Activated naive CD8-positive, alpha-beta T cell (primary cell): ENCODE measurements at regions not wholly inside any gene's neighbourhood (a gene's known extent, or its start where the extent isn't known, plus 50 kb on each side); places are given as distances from the start of the nearest gene placed in this dataset.

Source experiments
- H3K27ac Mint-ChIP-seq: one replicate; pipeline ENCODE4 v1.8.0; 2021; ENCODE audit warnings: mixed read lengths
- H3K27me3 Mint-ChIP-seq: one replicate; pipeline ENCODE4 v1.8.0; 2021; ENCODE audit warnings: mixed read lengths
- H3K36me3 Mint-ChIP-seq: one replicate; pipeline ENCODE4 v1.8.0; 2021; ENCODE audit warnings: mixed read lengths
- H3K4me1 Mint-ChIP-seq: one replicate; pipeline ENCODE4 v1.8.0; 2021; ENCODE audit warnings: low read depth, mixed read lengths
- H3K4me3 Mint-ChIP-seq: one replicate; pipeline ENCODE4 v1.8.0; 2021; ENCODE audit warnings: mild to moderate bottlenecking, mixed read lengths
- H3K9me3 Mint-ChIP-seq: one replicate; pipeline ENCODE4 v1.8.0; 2021; ENCODE audit warnings: low read depth, mixed read lengths

DNA sequence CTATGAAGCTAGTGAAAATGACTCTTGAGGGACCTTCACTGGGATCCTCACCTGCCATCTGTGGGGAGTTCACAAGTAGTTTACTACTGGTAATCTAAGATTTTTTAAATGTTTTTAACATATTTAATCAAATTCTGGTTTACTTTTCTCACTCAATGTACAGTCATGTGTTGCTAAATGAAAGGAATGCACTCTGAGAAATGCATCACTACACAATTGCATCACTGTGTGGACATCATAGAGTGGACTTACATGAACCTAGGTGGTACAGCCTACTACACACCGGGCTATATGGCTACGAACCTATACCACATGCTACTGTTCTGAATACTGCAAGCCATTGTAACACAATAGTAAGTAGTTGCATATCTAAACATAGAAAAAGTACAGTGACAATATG lies 528.0 kb downstream of the BCL11A start:
- peaks cover 1% of the 10 kb centered on the region for H3K27me3 Mint-ChIP-seq
- no peak overlapping the region for H3K27ac Mint-ChIP-seq
- no peak overlapping the region for H3K4me3 Mint-ChIP-seq
- H3K9me3 Mint-ChIP-seq, result peaks cover 1% of the 10 kb centered on the region
- H3K4me1 Mint-ChIP-seq, result peaks cover 27% of the 10 kb centered on the region
- H3K36me3 Mint-ChIP-seq, result no peaks in the 10 kb centered on the region

DNA sequence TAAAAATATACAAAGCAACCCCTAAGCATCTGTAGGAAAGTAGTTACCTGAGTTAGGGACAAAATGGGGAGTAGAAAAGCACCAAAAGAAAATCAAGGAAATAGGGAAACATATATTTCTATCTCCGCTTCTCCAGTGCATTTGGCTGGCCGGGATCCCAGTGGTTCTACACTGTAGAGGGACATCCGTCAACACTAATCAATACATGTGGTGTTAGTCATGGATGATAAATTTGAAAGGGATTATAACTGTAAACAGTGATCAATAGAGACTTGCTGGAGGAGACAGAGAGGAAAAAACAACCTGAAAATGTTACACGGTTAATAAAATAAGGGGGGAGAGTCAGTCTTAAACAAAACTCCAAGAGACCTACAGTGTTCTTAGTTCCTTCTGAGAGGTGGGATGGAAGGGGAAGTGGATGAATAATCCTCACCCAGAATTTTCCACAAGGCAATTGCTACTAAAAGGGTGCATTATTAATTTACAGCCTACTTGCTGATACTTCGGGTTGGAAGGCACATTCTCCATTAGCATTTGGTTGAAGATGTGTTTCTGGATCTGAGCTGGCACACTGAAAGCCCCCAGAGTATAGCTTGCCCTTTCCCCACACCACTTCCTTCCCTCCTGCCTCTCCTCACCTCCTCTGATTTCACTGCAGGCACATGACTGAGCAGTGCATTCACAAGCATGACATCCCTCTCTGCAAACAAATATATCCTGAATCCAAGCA lies 530.0 kb downstream of the BCL11A start:
- Mint-ChIP-seq H3K36me3 (peaks cover 4% of the 10 kb centered on the region), H3K9me3 (peaks cover 1% of the 10 kb centered on the region), H3K4me1 (peaks cover 16% of the 10 kb centered on the region), H3K27ac (no peak overlapping the region), H3K4me3 (no peak overlapping the region), H3K27me3 (peaks cover 1% of the 10 kb centered on the region)

DNA sequence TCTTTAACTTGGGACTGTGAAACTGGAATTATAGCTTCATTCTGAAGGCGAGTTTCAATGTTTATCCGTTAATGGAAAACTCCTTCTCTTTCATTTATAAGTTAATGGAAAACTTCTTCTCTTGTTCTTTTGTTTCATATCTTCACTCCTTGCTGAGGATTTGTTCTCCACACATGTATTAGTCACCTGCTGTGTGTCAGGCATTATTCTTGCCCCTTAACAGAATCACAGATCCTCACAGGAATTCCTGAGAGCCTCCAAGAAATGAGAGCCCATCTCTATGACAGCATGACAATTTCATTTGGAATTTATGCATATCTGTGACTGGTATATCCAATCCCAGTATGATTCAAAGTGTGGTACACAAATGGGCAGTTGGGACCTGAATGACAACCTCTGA lies 545.8 kb downstream of the BCL11A start:
- Mint-ChIP-seq H3K4me1 (no peaks in the 10 kb centered on the region), H3K4me3 (no peak overlapping the region), H3K36me3 (no peaks in the 10 kb centered on the region), H3K27ac (no peak overlapping the region), H3K9me3 (no peaks in the 10 kb centered on the region), H3K27me3 (no peaks in the 10 kb centered on the region)

DNA sequence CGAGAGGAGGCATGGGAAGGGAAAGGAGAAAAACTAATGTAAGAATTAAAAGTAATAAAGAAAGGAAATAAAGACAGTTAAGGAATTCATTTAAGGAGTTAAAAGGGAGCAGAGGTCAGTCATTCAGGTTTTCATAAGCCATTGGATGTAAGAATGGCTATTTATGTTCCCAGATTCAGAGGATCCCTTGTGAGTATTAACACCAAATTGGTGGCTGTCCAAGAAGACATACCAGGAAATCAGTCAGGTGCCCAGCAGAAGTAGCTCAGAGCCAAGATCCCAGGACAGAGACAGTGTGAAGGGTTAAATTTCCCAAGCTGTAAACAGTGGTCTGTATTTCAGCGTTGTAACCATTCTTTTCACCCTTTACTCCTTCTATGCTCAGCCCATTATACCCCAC lies 550.4 kb downstream of the BCL11A start:
- Mint-ChIP-seq H3K4me3 (no peak overlapping the region), H3K27me3 (no peaks in the 10 kb centered on the region), H3K27ac (no peak overlapping the region), H3K4me1 (no peaks in the 10 kb centered on the region), H3K36me3 (no peaks in the 10 kb centered on the region), H3K9me3 (no peaks in the 10 kb centered on the region)

DNA sequence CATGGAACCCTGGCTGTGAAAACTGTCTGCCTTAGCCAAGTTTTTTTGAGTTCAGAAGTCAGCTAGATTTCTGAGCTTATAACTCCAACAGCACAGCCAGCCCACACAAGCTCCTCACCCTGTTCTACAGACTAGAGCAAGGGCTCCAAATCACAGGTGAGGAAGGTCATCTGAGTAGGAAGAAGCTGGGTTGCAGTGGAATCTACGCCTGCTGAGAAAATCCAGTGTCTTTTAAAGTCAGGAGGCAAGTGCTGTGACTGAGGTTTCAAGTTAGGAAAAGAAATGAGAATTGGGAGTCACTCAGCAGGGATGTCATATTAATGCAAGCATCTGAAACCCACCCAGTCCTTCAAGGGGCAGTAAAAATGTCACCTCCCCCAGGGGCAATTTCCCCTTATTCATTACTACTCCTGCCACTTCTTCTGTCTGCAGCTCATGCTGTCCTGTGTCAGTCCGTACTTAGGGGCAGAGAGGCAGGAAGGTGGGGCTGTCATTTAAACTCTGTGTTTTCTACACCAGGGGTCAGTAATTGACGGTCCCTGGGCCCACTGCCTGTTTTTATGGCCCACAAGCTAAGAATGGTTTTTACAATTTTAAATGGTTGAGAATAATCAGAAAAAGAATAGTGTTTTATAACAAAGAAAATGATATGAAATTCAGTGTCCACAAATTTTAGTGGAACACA lies 551.1 kb downstream of the BCL11A start:
- no peaks in the 10 kb centered on the region for H3K27me3 Mint-ChIP-seq
- no peaks in the 10 kb centered on the region for H3K9me3 Mint-ChIP-seq
- no peak overlapping the region for H3K4me3 Mint-ChIP-seq
- H3K4me1 Mint-ChIP-seq, result no peaks in the 10 kb centered on the region
- H3K27ac Mint-ChIP-seq, result no peak overlapping the region
- H3K36me3 Mint-ChIP-seq, result no peaks in the 10 kb centered on the region

DNA sequence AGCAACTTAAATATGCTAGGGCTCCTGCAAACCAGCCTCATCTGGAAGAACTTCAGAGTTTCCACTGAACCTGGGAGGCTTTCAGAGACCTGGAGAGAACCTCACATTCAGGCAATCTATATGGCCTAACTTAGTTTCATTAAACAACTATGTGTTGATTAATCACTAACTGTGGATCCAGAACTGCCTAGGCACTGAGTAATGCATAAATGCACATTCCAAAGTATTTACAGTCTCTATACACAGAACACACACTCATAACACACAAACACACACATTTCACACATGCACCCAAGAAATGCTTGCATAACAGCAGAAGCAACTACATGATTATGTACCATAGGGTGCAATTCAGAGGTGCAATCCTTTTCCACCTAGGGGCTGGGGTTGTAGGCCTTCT lies 552.8 kb downstream of the BCL11A start:
- no peaks in the 10 kb centered on the region for H3K27me3 Mint-ChIP-seq
- no peaks in the 10 kb centered on the region for H3K9me3 Mint-ChIP-seq
- no peak overlapping the region for H3K27ac Mint-ChIP-seq
- H3K4me1 Mint-ChIP-seq, result no peaks in the 10 kb centered on the region
- no peak overlapping the region for H3K4me3 Mint-ChIP-seq
- H3K36me3 Mint-ChIP-seq, result no peaks in the 10 kb centered on the region

DNA sequence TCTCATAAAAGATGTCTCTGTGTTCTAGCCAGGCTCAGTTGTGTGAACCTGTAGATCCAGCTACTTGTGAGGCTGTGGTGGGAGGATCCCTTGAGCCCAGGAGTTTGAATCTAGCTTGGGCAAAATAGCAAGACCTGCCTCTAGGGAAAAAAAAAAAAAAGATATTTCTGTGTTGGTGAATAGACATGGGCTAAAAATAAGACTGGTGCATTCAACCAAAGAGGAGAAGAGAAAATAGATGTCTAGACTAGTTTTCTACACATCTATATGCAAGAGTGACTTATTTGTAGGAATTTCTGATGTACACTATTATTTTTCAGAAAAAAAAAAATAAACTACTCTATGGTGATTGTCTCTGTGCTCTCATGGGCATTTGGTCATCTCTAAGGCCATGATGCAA lies 555.1 kb downstream of the BCL11A start:
- no peaks in the 10 kb centered on the region for H3K36me3 Mint-ChIP-seq
- H3K27ac Mint-ChIP-seq, result no peak overlapping the region
- no peaks in the 10 kb centered on the region for H3K9me3 Mint-ChIP-seq
- H3K4me1 Mint-ChIP-seq, result no peaks in the 10 kb centered on the region
- no peak overlapping the region for H3K4me3 Mint-ChIP-seq
- no peaks in the 10 kb centered on the region for H3K27me3 Mint-ChIP-seq

DNA sequence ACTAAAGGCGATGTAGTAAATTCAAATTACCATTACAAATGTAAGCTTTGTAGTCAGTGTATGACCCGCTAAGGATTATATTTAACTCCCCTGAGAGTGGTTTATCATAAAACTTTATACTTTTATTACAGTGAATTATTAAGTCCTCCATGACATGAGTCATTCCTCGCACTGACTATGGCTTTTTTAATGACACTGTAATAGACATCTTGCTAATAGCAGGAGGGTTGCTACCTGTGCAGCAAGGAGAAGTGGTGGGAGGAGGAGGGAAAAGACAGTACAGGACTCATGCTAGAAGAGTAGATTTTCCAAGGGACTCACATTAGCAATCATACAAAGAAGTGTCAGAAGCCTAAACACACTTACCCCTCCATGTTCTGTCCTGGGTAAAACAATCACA lies 556.1 kb downstream of the BCL11A start:
- no peaks in the 10 kb centered on the region for H3K27me3 Mint-ChIP-seq
- H3K27ac Mint-ChIP-seq, result no peak overlapping the region
- no peak overlapping the region for H3K4me3 Mint-ChIP-seq
- H3K9me3 Mint-ChIP-seq, result no peaks in the 10 kb centered on the region
- H3K36me3 Mint-ChIP-seq, result no peaks in the 10 kb centered on the region
- H3K4me1 Mint-ChIP-seq, result no peaks in the 10 kb centered on the region

DNA sequence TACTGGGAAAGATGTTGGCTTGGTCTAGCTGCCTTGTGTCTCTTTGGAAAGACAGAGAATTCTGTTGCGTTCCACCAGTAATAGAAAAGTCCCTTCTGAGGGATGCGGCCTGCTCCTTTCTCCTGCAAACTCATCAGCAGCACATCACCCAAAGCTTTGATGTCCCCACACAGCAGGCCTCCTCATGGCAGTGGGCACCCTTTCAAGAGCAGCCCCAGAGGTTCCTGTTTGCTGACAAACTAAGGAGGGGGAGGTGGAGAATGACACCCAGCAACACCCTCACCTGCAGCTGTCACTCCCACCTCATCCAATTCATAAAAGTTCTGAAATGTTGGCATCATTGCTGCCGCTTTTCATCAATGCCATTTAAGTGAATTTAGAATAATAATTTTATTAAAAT lies 556.6 kb downstream of the BCL11A start:
- H3K4me3 Mint-ChIP-seq, result no peak overlapping the region
- H3K9me3 Mint-ChIP-seq, result no peaks in the 10 kb centered on the region
- H3K27me3 Mint-ChIP-seq, result no peaks in the 10 kb centered on the region
- no peak overlapping the region for H3K27ac Mint-ChIP-seq
- H3K4me1 Mint-ChIP-seq, result no peaks in the 10 kb centered on the region
- H3K36me3 Mint-ChIP-seq, result no peaks in the 10 kb centered on the region

DNA sequence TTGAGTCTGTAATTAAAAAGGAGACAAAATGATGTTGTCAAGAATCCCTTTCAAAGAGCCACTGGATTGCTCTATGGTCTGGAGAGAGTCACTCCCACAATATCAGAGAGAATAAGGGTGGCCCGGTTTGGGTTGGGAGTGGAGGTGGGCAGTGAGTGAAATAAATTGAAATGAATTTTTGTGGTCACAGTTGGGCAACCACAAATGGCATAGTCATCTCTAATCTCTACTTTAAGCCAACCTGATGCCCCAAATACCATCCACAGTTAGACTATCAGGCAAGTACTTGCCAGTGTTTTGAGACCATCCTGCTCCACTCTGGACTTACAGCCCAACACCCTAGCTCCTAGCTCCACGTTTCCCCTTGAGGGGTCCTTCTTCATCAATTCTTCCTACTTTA lies 559.7 kb downstream of the BCL11A start:
- Mint-ChIP-seq H3K9me3 (no peaks in the 10 kb centered on the region), H3K4me3 (no peak overlapping the region), H3K4me1 (no peaks in the 10 kb centered on the region), H3K27ac (no peak overlapping the region), H3K36me3 (no peaks in the 10 kb centered on the region), H3K27me3 (no peaks in the 10 kb centered on the region)

DNA sequence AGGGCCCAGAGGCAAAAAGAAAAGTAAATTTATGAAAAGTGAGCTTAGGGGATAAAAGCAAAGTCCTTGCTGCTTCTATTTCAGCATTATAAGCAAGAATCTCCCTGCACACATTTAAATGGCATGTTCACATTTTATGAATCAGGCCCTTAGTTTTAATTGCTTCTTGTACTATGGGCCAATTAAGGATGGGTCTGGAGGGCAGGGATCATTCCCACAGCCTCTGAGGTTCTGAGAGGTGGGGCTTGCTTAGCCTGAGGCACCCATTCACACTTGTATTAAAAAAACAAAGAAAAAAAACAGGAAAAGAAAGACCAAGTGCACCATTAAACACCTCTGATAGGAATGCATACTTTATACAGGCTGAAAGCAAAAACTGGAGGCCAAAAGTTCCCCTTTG lies 565.1 kb downstream of the BCL11A start:
- Mint-ChIP-seq H3K9me3 (no peaks in the 10 kb centered on the region), H3K27me3 (no peaks in the 10 kb centered on the region), H3K27ac (no peak overlapping the region), H3K4me1 (no peaks in the 10 kb centered on the region), H3K4me3 (no peak overlapping the region), H3K36me3 (no peaks in the 10 kb centered on the region)

DNA sequence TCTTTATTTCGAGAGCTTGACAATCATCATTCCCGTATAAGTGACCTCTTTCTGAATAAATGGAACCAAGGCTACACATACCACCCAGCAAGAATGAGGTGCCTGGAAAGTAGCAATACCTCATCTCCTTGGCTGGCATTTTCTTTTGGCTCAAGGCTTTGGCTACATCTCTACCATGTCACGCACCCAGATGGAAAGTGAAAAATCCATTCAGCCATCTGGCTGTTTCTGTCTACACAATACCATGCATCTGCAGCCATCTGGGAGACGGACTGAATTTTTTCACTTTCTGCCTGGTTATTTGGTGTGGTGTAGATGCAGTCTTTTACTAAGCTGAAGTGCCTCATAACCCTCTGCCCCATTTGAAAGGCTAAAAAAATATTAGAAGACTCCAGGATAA lies 566.9 kb downstream of the BCL11A start:
- no peak overlapping the region for H3K27ac Mint-ChIP-seq
- H3K36me3 Mint-ChIP-seq, result no peaks in the 10 kb centered on the region
- H3K27me3 Mint-ChIP-seq, result no peaks in the 10 kb centered on the region
- no peaks in the 10 kb centered on the region for H3K9me3 Mint-ChIP-seq
- H3K4me3 Mint-ChIP-seq, result no peak overlapping the region
- H3K4me1 Mint-ChIP-seq, result no peaks in the 10 kb centered on the region

DNA sequence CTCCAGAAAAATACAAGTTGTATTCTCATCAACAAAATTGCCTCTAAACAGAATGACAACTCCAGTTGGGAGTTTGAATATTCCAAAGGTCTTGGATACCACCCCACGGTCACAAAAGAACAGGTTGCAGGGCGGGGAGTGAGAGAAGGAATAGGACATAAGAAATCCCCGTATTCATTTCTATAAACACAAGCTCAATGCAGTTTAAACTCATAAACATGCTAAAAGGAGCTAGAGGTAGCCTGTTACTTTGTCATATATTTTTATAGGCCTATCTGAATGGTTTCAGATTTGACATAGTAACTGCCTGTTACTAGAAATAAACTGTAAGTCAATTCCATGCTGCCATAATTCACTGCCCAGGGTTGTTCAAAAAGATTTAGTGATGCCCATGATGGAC lies 567.5 kb downstream of the BCL11A start:
- Mint-ChIP-seq H3K27ac (no peak overlapping the region), H3K36me3 (no peaks in the 10 kb centered on the region), H3K9me3 (no peaks in the 10 kb centered on the region), H3K4me3 (no peak overlapping the region), H3K27me3 (no peaks in the 10 kb centered on the region), H3K4me1 (no peaks in the 10 kb centered on the region)

DNA sequence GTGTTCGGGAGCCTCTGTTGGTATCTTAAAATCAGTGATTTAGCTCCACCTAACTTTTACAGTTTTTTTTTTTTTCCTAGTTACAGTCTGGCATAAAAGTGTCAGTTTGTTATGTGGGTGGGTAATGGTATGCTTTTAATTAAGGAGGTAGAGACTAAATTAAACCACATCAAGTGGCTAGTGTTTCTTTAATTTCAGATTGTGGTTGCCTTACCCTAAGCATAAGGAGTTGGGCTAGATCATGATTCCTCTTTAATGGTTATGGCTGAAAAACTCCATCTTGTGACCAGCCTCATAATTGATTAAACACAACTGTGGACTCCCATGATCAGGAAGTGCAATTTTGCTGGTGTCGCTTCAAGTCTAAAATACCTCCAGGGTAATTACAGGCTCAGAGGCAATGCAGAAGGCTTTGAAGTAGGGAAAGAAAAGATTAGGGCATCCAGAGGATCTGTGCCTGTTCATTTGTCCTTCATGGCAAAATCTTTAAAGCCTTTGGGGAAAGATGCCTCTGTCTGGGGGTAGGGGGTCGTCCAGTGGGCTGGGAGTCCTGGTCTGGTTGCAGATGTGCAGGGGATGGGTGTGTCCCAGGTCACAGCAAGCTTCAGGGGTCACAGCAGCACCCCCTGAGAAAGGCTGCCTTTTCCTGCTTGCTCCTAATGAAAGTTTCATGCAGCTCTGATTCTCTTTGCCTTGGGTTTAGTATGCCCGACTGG lies 579.2 kb downstream of the BCL11A start:
- Mint-ChIP-seq H3K27me3 (no peaks in the 10 kb centered on the region), H3K27ac (no peak overlapping the region), H3K9me3 (no peaks in the 10 kb centered on the region), H3K4me1 (peaks cover 7% of the 10 kb centered on the region), H3K4me3 (no peak overlapping the region), H3K36me3 (no peaks in the 10 kb centered on the region)

DNA sequence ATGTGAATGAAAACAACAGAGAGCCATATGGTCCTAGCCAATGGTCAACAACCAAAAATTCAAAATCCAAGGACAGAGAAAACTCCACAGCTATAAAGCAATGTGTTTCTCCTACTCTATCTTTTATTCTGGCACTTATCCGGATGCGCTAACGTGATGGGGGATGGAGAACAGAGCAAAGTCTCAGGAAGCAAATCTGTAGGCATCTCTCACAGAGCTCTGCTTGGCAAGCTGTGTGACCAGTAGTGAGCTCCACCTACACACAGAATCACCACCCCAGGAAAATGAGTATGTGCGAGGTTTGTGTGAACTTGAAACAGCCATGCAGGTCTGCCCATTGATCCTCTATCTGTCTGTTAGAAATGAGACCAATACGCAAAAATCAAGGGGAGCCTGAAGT lies 584.3 kb downstream of the BCL11A start:
- H3K4me3 Mint-ChIP-seq, result no peak overlapping the region
- H3K27ac Mint-ChIP-seq, result no peak overlapping the region
- no peaks in the 10 kb centered on the region for H3K36me3 Mint-ChIP-seq
- no peaks in the 10 kb centered on the region for H3K9me3 Mint-ChIP-seq
- H3K4me1 Mint-ChIP-seq, result peaks cover 6% of the 10 kb centered on the region
- no peaks in the 10 kb centered on the region for H3K27me3 Mint-ChIP-seq
